Thoracic aorta (tissue), 2 donors: ENCODE measurements at regions not wholly inside any gene's neighbourhood (a gene's known extent, or its start where the extent isn't known, plus 50 kb on each side); places are given as distances from the start of the nearest gene placed in this dataset.
"Not testable (repeated sequence)": the region's sequence is repeated elsewhere in the genome, so short reads cannot be mapped to it uniquely, and the experiment has no call there.

Source experiments
- ATAC-seq: fragments of 150-250 bp; one replicate; pipeline ENCODE4 v1.8.0; 2017; ENCODE audit warnings: low read depth; ENCODE audit not compliant: insufficient number of reproducible peaks, low FRiP score
- DNase-seq: peaks from one replicate; pipeline ENCODE4 v3.0.0-alpha.2; 2020; ENCODE audit warnings: low spot score
- H3K27ac ChIP-seq, 2 donors: fragments of 200-600 bp; sonication (generic); 1 replicate in 1 of 2; 2 replicates in 1 of 2; pipeline ENCODE4 v1.5.1; 2016; ENCODE audit warnings: mild to moderate bottlenecking in 2 of 2, moderate library complexity in 2 of 2
- H3K27me3 ChIP-seq: fragments of 200-600 bp; sonication (generic); replicated peaks from 2 replicates; pipeline ENCODE4 v1.6.0; 2016; ENCODE audit warnings: mild to moderate bottlenecking; ENCODE audit not compliant: insufficient read depth
- H3K36me3 ChIP-seq: fragments of 200-600 bp; sonication (generic); one replicate; pipeline ENCODE4 v1.5.1; 2016
- H3K4me1 ChIP-seq, 2 donors: fragments of 200-600 bp; sonication (generic); 1 replicate in 1 of 2; 2 replicates in 1 of 2; pipeline versions ENCODE4 v1.5.1 to v1.6.0; 2016; ENCODE audit warnings: low read depth in 2 of 2, mild to moderate bottlenecking in 1 of 2; ENCODE audit not compliant: control insufficient read depth in 1 of 2
- H3K4me3 ChIP-seq: fragments of 200-600 bp; sonication (generic); 2 replicates; pipeline ENCODE4 v1.5.1; 2016; ENCODE audit warnings: mild to moderate bottlenecking
- H3K9me3 ChIP-seq: fragments of 200-600 bp; sonication (generic); 2 replicates; pipeline ENCODE4 v1.5.1; 2016
- TF ChIP-seq, protein P1 (sequence below): fragments of 200-600 bp; sonication (generic); IDR thresholded peaks from one replicate; pipeline ENCODE4 v1.5.1; 2019; ENCODE audit warnings: antibody characterized with exemption

- H3K36me3 ChIP-seq = no peaks in the 10 kb centered on the region
- TF ChIP-seq, protein P1, sequence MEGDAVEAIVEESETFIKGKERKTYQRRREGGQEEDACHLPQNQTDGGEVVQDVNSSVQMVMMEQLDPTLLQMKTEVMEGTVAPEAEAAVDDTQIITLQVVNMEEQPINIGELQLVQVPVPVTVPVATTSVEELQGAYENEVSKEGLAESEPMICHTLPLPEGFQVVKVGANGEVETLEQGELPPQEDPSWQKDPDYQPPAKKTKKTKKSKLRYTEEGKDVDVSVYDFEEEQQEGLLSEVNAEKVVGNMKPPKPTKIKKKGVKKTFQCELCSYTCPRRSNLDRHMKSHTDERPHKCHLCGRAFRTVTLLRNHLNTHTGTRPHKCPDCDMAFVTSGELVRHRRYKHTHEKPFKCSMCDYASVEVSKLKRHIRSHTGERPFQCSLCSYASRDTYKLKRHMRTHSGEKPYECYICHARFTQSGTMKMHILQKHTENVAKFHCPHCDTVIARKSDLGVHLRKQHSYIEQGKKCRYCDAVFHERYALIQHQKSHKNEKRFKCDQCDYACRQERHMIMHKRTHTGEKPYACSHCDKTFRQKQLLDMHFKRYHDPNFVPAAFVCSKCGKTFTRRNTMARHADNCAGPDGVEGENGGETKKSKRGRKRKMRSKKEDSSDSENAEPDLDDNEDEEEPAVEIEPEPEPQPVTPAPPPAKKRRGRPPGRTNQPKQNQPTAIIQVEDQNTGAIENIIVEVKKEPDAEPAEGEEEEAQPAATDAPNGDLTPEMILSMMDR = no peak
- no peaks in the 10 kb centered on the region for H3K9me3 ChIP-seq
- H3K27me3 ChIP-seq = no peaks in the 10 kb centered on the region
- no peaks in the 10 kb centered on the region for H3K4me1 ChIP-seq
- ATAC-seq = no peak
- no peak overlapping the region for H3K4me3 ChIP-seq
- H3K27ac ChIP-seq = no peak overlapping the region
- DNase-seq = no peak
These were observed 96.3 kb downstream of the HIF1AN start for GRCh38 chr10:100632027-100632426.

DNA sequence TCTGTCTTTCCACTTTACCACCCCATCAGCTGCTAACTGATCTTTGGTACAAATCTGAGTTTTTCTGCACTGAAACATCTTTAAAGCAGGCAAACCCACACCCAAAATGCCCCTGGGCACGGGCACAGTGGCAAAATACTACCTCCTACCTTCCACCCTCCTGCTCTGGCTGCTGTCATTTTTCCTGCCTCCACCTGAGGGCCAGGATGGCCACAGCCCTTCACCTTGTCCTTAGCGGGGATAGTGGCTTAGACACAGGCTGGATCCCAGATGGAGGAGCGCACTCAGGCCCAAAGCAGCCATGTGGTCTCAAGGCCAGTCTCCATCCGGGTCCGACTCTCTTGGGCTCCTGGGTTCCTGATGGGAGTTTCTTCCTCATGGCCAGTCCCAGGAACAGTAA, 98.3 kb downstream of the HIF1AN start:
- H3K4me3 ChIP-seq = no peak overlapping the region
- H3K9me3 ChIP-seq = no peaks in the 10 kb centered on the region
- H3K4me1 ChIP-seq = no peaks in the 10 kb centered on the region
- no peak for DNase-seq
- H3K36me3 ChIP-seq = no peaks in the 10 kb centered on the region
- TF ChIP-seq, protein P1 = no peak
- no peak for ATAC-seq
- H3K27me3 ChIP-seq = no peaks in the 10 kb centered on the region
- no peak overlapping the region for H3K27ac ChIP-seq

- no peak overlapping the region for H3K27ac ChIP-seq
- no peaks in the 10 kb centered on the region for H3K36me3 ChIP-seq
- H3K27me3 ChIP-seq = no peaks in the 10 kb centered on the region
- DNase-seq = no peak
- ATAC-seq = no peak
- no peaks in the 10 kb centered on the region for H3K9me3 ChIP-seq
- H3K4me3 ChIP-seq = no peak overlapping the region
- TF ChIP-seq, protein P1 = no peak
- H3K4me1 ChIP-seq = no peaks in the 10 kb centered on the region
These were observed 101.3 kb downstream of the HIF1AN start for GRCh38 chr10:100636848-100637553.

GRCh38 chr10:100637785-100638184, 102.0 kb downstream of the HIF1AN start:
- H3K9me3 ChIP-seq = no peaks in the 10 kb centered on the region
- no peak overlapping the region for H3K4me3 ChIP-seq
- H3K36me3 ChIP-seq = no peaks in the 10 kb centered on the region
- TF ChIP-seq, protein P1 = no peak
- ATAC-seq = no peak
- DNase-seq = no peak
- no peaks in the 10 kb centered on the region for H3K4me1 ChIP-seq
- no peak overlapping the region for H3K27ac ChIP-seq
- no peaks in the 10 kb centered on the region for H3K27me3 ChIP-seq

DNA sequence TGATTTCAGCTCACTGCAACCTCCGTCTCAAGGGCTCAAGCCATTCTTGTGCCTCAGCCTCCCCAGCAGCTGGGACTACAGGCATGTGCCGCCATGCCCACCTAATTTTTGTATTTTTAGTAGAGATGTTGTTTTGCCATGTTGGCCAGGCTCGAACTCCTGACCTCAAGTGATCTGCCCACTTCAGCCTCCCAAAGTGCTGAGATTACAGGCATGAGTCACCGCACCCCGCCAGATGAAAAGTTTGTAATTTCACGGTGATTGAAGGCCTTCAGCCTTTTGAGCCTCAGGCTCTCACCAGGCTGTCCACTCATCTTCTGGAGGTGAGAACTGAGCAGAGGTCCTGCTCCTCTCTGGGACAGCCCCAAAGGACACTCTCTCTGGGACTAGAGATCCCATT, 103.2 kb downstream of the HIF1AN start:
- H3K27ac ChIP-seq, H3K9me3 ChIP-seq, H3K36me3 ChIP-seq, H3K4me1 ChIP-seq, H3K27me3 ChIP-seq, ATAC-seq, H3K4me3 ChIP-seq, DNase-seq: not testable (repeated sequence)
